Aorta (tissue), 5 donors: ENCODE measurements at regions not wholly inside any gene's neighbourhood (a gene's known extent, or its start where the extent isn't known, plus 50 kb on each side); places are given as distances from the start of the nearest gene placed in this dataset.
"Not testable (repeated sequence)": the region's sequence is repeated elsewhere in the genome, so short reads cannot be mapped to it uniquely, and the experiment has no call there.

Experiments
- ATAC-seq: fragments of 200-7000 bp; cut with Tn5 transposase; one replicate; pipeline ENCODE4 v1.9.1; 2022; ENCODE audit warnings: moderate library complexity; ENCODE audit not compliant: low FRiP score
- DNase-seq, 2 donors: peaks; one replicate each; pipeline ENCODE4 v3.0.0-alpha.2; 2020
- H3K27ac ChIP-seq, 2 donors: one replicate each; pipeline ENCODE4 v1.5.1; 2013; ENCODE audit warnings: low read length in 2 of 2, mild to moderate bottlenecking in 2 of 2, moderate library complexity in 2 of 2, control low read depth in 1 of 2, inconsistent platforms in 1 of 2, low read depth in 1 of 2
- H3K27me3 ChIP-seq, 2 donors: one replicate each; pipeline ENCODE4 v1.6.1; 2013; ENCODE audit warnings: control low read depth in 1 of 2, low read length in 1 of 2, mild to moderate bottlenecking in 1 of 2, moderate library complexity in 1 of 2; ENCODE audit not compliant: insufficient read depth in 2 of 2, control insufficient read depth in 1 of 2
- H3K36me3 ChIP-seq, 2 donors: one replicate each; pipeline ENCODE4 v1.6.1; 2013; ENCODE audit warnings: control low read depth in 1 of 2, low read length in 1 of 2, mild to moderate bottlenecking in 1 of 2; ENCODE audit not compliant: insufficient read depth in 2 of 2, control insufficient read depth in 1 of 2
- H3K4me1 ChIP-seq, 2 donors: one replicate each; pipeline ENCODE4 v1.6.1; 2013; ENCODE audit warnings: low read length in 2 of 2, control low read depth in 1 of 2, mild to moderate bottlenecking in 1 of 2, moderate library complexity in 1 of 2; ENCODE audit not compliant: insufficient read depth in 2 of 2, control insufficient read depth in 1 of 2
- H3K4me3 ChIP-seq, 2 donors: one replicate each; pipeline ENCODE4 v1.5.1; 2013; ENCODE audit warnings: low read length in 2 of 2, control low read depth in 1 of 2, mild to moderate bottlenecking in 1 of 2
- H3K9me3 ChIP-seq: one replicate; pipeline ENCODE4 v1.6.1; 2013; ENCODE audit warnings: mild to moderate bottlenecking, low read length; ENCODE audit not compliant: control insufficient read depth
- WGBS, 2 donors: extraction: QIAGEN DNeasy Blood & Tissue Kit; methylation state at CpG; one replicate each; pipeline ENCODE4 v1.1.7; 2013; 5-methylcytosine and 5-hydroxymethylcytosine counted together
- intact Hi-C, 2 donors: fragments of 100-400 bp; cut with DNase I; formaldehyde crosslinking; loops; one replicate each; pipeline versions ENCODE4 v1.14.2 to v1.15.0; 2022
- donor health status: healthy with polysubstance abuse.
- donor health status: Bipolar disorder and iron deficiency.
- donor health status: DM: no; HTN: no; CAD: no.
- donor health status: DM: no; HTN: no; CAD: no.
- donor health status: DM: yes; HTN: yes; CAD: no.

DNA sequence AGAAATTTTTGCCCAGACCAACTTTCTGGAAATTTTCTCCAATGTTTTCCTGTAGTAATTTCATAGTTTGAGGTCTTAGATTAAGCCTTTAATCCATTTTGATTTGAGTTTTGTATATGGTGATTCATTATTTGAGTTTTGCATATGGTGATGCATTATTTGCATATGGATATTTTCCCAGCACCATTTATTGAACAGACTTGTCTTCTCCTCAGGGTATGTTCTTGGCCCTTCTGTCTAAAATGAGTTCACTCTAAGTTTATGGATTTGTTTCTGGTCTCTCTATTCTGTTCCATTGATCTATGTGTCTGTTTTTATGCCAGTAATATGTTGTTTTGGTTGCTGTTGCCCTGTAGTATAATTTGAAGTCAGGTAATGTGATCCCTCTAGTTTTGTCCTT, 139.3 kb downstream of the SLC25A46 start:
- H3K9me3 ChIP-seq, result no peaks in the 10 kb centered on the region
- peaks cover 2 to 4% of the 10 kb centered on the region in 2 donors for H3K4me1 ChIP-seq
- H3K27ac ChIP-seq, result no peak overlapping the region
- ATAC-seq (no peak), DNase-seq (no peak)
- H3K4me3 ChIP-seq, result no peak overlapping the region
- no peaks in the 10 kb centered on the region for H3K27me3 ChIP-seq
- intact Hi-C loops, result no loop called here
- no peaks in the 10 kb centered on the region for H3K36me3 ChIP-seq

DNA sequence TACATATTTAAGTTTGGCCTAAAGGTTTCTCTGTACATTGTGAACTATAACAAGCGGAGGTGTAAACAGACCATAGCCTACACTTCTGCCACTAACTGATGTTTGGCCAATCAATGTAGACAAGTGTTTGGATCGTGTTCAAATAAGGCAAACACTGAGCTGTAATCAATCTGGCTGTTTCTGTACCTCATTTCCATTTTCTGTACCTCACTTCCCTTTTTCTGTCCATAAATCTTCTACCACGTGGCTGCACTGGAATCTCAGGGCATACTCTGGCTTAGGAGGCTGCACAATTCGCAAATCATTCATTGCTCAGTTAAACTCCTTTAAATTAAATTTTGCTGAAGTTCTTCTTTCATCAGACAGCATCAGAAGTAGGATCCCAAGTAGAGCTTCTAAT, 140.9 kb downstream of the SLC25A46 start:
- Histone ChIP-seq H3K36me3 (no peaks in the 10 kb centered on the region), H3K4me1 (no peaks in the 10 kb centered on the region), H3K27ac (no peak overlapping the region), H3K4me3 (no peak overlapping the region), H3K9me3 (no peaks in the 10 kb centered on the region), H3K27me3 (no peaks in the 10 kb centered on the region)
- ATAC-seq (no peak), DNase-seq (no peak)
- intact Hi-C loops, result loop anchor here in 1 of 2 donors (5.0 kb wide), 1 partner anchor 193 kb away; the partner anchor contains the start of gene TSLP
- WGBS, 2 donors, result 59 to 67% methylated on average over 4 of the region's 4 CpGs

DNA sequence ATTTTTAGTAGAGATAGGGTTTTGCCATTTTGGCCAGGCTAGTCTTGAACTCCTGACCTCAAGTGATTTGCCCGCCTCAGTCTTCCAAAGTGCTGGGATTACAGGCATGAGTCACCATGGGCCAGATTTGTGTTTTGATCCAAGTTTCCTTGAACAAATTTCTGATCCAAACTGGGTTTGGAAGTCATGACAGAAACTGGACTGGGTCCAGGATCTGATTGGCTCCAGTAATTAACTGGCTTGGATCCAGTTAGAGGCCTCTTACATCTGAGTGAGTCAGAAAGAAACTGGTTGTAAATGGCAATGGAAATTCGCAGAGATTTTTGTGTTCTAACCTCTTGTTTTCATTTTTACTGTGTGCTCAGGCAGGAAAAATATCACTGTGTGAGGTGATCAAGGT, 141.6 kb downstream of the SLC25A46 start:
- Histone ChIP-seq H3K27me3 (no peaks in the 10 kb centered on the region), H3K4me3 (no peak overlapping the region), H3K4me1 (no peaks in the 10 kb centered on the region), H3K9me3 (no peaks in the 10 kb centered on the region), H3K27ac (no peak overlapping the region), H3K36me3 (no peaks in the 10 kb centered on the region)
- WGBS, 2 donors, result 4 to 9% methylated on average over 2 of the region's 2 CpGs
- DNase-seq (peak in 1 of 2 donors; percentile 68), ATAC-seq (peak; percentile 50)
- intact Hi-C loops, result loop anchor here in 1 of 2 donors (5.0 kb wide), 1 partner anchor 192 kb away; the partner anchor contains the start of gene TSLP

DNA sequence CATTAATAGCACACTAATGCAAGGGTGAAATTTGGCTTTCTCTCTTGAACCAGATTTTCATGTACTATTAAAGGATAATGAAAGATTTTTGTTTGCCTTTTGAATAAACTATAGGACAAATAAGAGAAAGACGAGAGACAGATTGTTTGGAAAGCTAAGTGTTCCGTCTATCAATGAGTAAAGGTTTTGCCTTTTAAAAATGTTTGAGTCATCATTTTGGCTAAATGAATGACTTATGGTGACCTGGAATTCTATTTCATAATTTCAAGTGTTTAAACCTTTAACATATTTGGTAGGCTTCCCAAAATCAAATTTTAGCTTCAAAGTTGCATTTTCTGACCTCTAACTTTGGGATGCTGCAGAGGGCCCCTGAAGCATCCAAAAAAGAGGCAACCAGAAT, 145.2 kb downstream of the SLC25A46 start:
- Histone ChIP-seq H3K27ac (no peak overlapping the region), H3K36me3 (no peaks in the 10 kb centered on the region), H3K4me3 (no peak overlapping the region), H3K27me3 (no peaks in the 10 kb centered on the region), H3K9me3 (no peaks in the 10 kb centered on the region), H3K4me1 (no peaks in the 10 kb centered on the region)
- WGBS, 2 donors, result 53 to 70% methylated on average over 2 of the region's 2 CpGs
- no peak for DNase-seq
- ATAC-seq, result no peak
- intact Hi-C loops, result loop anchor here in 1 of 2 donors (5.0 kb wide), 1 partner anchor 188 kb away; the partner anchor contains the start of gene TSLP

DNA sequence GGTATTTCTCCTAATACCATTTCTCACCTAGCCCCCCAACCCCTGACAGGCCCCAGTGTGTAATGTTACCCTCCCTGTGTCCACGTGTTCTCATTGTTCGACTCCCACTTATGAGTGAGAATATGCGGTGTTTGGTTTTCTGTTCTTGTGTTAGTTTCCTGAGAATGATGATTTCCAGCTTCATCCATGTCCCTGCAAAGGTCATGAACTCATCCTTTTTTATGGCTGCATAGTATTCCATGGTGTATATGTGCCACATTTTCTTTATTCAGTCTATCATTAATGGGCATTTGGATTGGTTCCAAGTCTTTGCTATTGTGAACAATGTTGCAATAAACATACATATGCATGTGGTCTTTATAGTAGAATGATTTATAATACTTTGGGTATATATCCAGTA, 148.4 kb downstream of the SLC25A46 start:
- WGBS, 2 donors, result 94 to 95% methylated on average over 3 of the region's 3 CpGs
- intact Hi-C loops, H3K9me3 ChIP-seq, H3K4me3 ChIP-seq, H3K27ac ChIP-seq, H3K27me3 ChIP-seq, DNase-seq, H3K4me1 ChIP-seq, ATAC-seq, H3K36me3 ChIP-seq: not testable (repeated sequence)

DNA sequence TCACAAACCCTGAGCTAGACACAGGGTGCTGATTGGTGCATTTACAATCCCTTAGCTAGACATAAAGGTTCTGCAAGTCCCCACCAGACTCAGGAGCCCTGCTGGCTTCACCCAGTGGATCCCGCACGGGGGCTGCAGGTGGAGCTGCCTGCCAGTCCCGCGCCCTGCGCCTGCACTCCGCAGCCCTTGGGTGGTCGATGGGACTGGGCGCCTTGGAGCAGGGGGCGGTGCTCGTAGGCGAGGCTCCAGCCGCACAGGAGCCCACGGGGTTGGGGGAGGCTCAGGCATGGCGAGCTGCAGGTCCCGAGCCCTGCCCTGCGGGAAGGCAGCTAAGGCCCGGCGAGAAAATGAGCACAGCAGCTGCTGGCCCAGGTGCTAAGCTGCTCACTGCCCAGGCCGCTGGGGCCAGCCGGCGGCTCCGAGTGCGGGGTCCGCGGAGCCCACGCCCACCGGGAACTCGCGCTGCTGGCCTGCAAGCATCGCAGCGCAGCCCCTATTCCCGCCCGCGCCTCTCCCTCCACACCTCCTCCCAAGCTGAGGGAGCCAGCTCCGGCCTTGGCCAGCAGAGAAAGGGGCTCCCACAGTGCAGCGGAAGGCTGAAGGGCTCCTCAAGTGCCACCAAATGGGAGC, 155.2 kb downstream of the SLC25A46 start:
- WGBS, 2 donors, result 61 to 64% methylated on average over 29 to 36 of the region's 36 CpGs
- H3K27me3 ChIP-seq, H3K4me3 ChIP-seq, intact Hi-C loops, ATAC-seq, H3K27ac ChIP-seq, DNase-seq, H3K36me3 ChIP-seq, H3K9me3 ChIP-seq, H3K4me1 ChIP-seq: not testable (repeated sequence)

DNA sequence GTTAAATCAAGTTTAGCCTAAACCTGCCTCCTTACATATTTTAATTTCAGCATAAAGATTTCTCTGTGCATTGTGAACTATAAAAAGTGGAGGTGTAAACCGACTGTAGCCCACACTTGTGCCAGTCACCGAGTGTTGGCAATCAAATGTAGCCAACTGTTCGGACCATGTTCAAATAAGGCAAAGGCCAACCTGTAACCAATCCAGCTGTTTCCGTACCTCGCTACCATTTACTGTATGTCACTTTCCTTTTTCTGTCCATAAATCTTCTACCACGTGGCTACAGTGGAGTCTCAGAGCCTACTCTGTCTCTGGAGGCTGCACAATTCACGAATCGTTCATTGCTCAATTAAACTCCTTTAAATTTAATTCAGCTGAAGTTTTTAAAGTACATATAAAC, 156.0 kb downstream of the SLC25A46 start:
- WGBS, 2 donors, result 69 to 75% methylated on average over 8 of the region's 8 CpGs
- ATAC-seq (no peak), DNase-seq (no peak)
- H3K27me3 ChIP-seq, result no peaks in the 10 kb centered on the region
- H3K36me3 ChIP-seq, result no peaks in the 10 kb centered on the region
- H3K9me3 ChIP-seq, result no peaks in the 10 kb centered on the region
- H3K4me1 ChIP-seq, result no peaks in the 10 kb centered on the region
- H3K4me3 ChIP-seq, result no peak overlapping the region
- intact Hi-C loops, result no loop called here
- no peak overlapping the region for H3K27ac ChIP-seq

- H3K36me3 ChIP-seq, result no peaks in the 10 kb centered on the region
- H3K27ac ChIP-seq, result no peak overlapping the region
- intact Hi-C loops, result no loop called here
- no peaks in the 10 kb centered on the region for H3K4me1 ChIP-seq
- H3K4me3 ChIP-seq, result no peak overlapping the region
- no peak for ATAC-seq
- no peak for DNase-seq
- H3K9me3 ChIP-seq, result no peaks in the 10 kb centered on the region
- no peaks in the 10 kb centered on the region for H3K27me3 ChIP-seq
Observed at GRCh38 chr5:110896901-110897300, 158.1 kb downstream of the SLC25A46 start.

DNA sequence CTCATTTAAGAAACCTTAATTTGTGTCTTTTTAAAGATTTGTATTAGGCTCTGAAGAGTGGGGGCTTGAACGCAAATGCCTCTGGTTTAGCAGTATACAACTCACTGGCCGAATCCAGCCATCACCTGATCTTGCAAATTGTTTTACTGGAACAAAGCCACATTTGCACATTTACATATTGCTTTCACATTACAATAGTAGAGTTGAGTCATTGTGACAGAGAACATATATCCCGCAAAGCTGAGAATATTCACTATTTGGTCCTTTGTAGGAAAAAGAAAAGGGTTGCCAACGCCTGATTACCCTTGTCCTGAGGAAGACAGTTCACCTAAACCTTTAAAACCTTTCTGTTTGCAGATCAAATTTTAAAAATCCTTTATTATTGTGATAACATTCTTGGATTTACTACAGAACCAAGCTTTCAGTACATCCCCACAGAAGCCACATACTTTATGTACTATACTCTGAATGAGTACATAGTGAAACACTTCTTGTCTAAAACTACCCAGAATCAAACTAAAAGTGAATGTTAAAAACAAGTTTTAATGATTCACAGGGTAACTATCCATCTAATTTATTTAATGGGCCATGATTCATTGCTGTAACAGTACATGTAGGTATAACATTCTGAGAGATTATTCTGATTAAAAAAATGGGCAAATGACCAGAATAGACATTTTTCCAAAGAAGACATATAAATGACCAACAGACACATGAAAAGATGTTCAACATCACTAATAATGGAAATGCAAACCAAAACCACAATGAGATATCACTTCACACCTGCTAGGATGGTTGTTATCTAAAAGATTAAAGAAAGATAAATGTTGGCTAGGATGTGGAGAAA, 161.0 kb downstream of the SLC25A46 start:
- no peak overlapping the region for H3K4me3 ChIP-seq
- intact Hi-C loops, result no loop called here
- DNase-seq (no peak), ATAC-seq (no peak)
- WGBS, 2 donors, result 57 to 77% methylated on average over 4 of the region's 4 CpGs
- no peaks in the 10 kb centered on the region for H3K36me3 ChIP-seq
- H3K27ac ChIP-seq, result no peak overlapping the region
- H3K27me3 ChIP-seq, result no peaks in the 10 kb centered on the region
- H3K4me1 ChIP-seq, result no peaks in the 10 kb centered on the region
- no peaks in the 10 kb centered on the region for H3K9me3 ChIP-seq
